ENCODE measurements at regions not wholly inside any gene's neighbourhood (a gene's known extent, or its start where the extent isn't known, plus 50 kb on each side); places are given as distances from the start of the nearest gene placed in this dataset.

GRCh38 chr3:72082186-72082715 is 297.3 kb upstream of the PROK2 start:
- Histone ChIP-seq H3K27me3 (no peaks in the 10 kb centered on the region), H3K9me3 (no peaks in the 10 kb centered on the region), H3K4me3 (no peak overlapping the region), H3K4me1 (peaks cover 7% of the 10 kb centered on the region), H3K36me3 (ENCODE audit: low read depth, missing control alignments) (no peaks in the 10 kb centered on the region), H3K27ac (no peak overlapping the region)
- no peak for TF ChIP-seq POLR2A (IDR thresholded peaks at IDR 0.05)
- TF ChIP-seq, protein P1, sequence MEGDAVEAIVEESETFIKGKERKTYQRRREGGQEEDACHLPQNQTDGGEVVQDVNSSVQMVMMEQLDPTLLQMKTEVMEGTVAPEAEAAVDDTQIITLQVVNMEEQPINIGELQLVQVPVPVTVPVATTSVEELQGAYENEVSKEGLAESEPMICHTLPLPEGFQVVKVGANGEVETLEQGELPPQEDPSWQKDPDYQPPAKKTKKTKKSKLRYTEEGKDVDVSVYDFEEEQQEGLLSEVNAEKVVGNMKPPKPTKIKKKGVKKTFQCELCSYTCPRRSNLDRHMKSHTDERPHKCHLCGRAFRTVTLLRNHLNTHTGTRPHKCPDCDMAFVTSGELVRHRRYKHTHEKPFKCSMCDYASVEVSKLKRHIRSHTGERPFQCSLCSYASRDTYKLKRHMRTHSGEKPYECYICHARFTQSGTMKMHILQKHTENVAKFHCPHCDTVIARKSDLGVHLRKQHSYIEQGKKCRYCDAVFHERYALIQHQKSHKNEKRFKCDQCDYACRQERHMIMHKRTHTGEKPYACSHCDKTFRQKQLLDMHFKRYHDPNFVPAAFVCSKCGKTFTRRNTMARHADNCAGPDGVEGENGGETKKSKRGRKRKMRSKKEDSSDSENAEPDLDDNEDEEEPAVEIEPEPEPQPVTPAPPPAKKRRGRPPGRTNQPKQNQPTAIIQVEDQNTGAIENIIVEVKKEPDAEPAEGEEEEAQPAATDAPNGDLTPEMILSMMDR (IDR thresholded peaks at IDR 0.05): no peak
- no peak for DNase-seq
- 67 to 74% methylated on average over 8 of the region's 8 CpGs for WGBS, 2 donors
- intact Hi-C loops (cut with DNase I; ENCODE audit: low total_unique reads): no loop called here

- H3K27ac ChIP-seq: no peak overlapping the region
- no peaks in the 10 kb centered on the region for H3K36me3 ChIP-seq (ENCODE audit: low read depth, missing control alignments)
- DNase-seq: no peak
- no peak for TF ChIP-seq POLR2A (IDR thresholded peaks at IDR 0.05)
- TF ChIP-seq, protein P1 (IDR thresholded peaks at IDR 0.05): no peak
- no peaks in the 10 kb centered on the region for H3K27me3 ChIP-seq
- 85 to 88% methylated on average over 6 of the region's 6 CpGs for WGBS, 2 donors
- no peak overlapping the region for H3K4me3 ChIP-seq
- peaks cover 7% of the 10 kb centered on the region for H3K4me1 ChIP-seq
- H3K9me3 ChIP-seq: no peaks in the 10 kb centered on the region
- intact Hi-C loops (cut with DNase I; ENCODE audit: low total_unique reads): no loop called here
Observed at GRCh38 chr3:72081471-72082185, 296.7 kb upstream of the PROK2 start.

- WGBS, 2 donors: 88 to 93% methylated on average over 5 of the region's 5 CpGs
- H3K27ac ChIP-seq: no peak overlapping the region
- intact Hi-C loops (cut with DNase I; ENCODE audit: low total_unique reads): no loop called here
- no peak overlapping the region for H3K4me3 ChIP-seq
- DNase-seq: no peak
- no peak for TF ChIP-seq POLR2A (IDR thresholded peaks at IDR 0.05)
- TF ChIP-seq, protein P1 (IDR thresholded peaks at IDR 0.05): no peak
- H3K9me3 ChIP-seq: no peaks in the 10 kb centered on the region
- no peaks in the 10 kb centered on the region for H3K27me3 ChIP-seq
- peaks cover 1% of the 10 kb centered on the region for H3K4me1 ChIP-seq
- H3K36me3 ChIP-seq (ENCODE audit: low read depth, missing control alignments): no peaks in the 10 kb centered on the region
Observed at GRCh38 chr3:72080800-72081199, 295.9 kb upstream of the PROK2 start.

DNA sequence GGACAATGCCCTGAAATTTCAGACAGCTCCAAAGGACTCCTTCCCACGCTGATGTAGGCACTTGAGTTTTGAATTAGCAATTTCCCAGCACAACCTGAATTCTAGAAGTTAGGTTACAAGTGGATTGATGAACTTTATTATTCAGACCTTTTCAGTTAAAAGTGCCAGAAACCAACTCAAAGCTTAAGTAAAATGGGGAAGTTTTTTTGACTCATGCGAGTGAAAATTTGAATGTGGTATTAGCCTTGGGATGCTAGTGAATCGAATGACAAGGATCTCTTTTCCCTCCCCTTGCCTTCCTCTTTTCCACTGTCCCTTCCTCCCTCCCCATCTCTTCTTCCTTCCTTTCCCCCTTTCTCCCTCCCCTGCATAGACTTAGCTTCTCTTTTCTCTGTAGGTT is 295.1 kb upstream of the PROK2 start:
- TF ChIP-seq POLR2A (IDR thresholded peaks at IDR 0.05): no peak
- TF ChIP-seq, protein P1 (IDR thresholded peaks at IDR 0.05): no peak

More for the DNA sequence above, 295.1 kb upstream of the PROK2 start:
- no peak overlapping the region for H3K4me3 ChIP-seq
- no peak overlapping the region for H3K27ac ChIP-seq
- WGBS, 2 donors: 85 to 89% methylated on average over 3 of the region's 3 CpGs
- intact Hi-C loops (cut with DNase I; ENCODE audit: low total_unique reads): no loop called here
- no peak for DNase-seq
- no peaks in the 10 kb centered on the region for H3K4me1 ChIP-seq
- no peaks in the 10 kb centered on the region for H3K27me3 ChIP-seq
- no peaks in the 10 kb centered on the region for H3K36me3 ChIP-seq (ENCODE audit: low read depth, missing control alignments)
- H3K9me3 ChIP-seq: no peaks in the 10 kb centered on the region

Measured in testis (tissue), 2 donors.